ENCODE measurements at regions not wholly inside any gene's neighbourhood (a gene's known extent, or its start where the extent isn't known, plus 50 kb on each side); places are given as distances from the start of the nearest gene placed in this dataset.
"Not testable (repeated sequence)": the region's sequence is repeated elsewhere in the genome, so short reads cannot be mapped to it uniquely, and the experiment has no call there.

GRCh38 chr6:81105998-81106397 lies 646.5 kb downstream of the TENT5A start:
- no peak for DNase-seq (ENCODE audit: low read depth)
- TF ChIP-seq CTCF (IDR thresholded peaks at IDR 0.05; ENCODE audit: insufficient read depth, low read depth, low read length, missing control alignments) = no peak
- H3K4me3 ChIP-seq (ENCODE audit: low read length) = no peak overlapping the region

GRCh38 chr6:81098109-81098814 lies 654.2 kb downstream of the TENT5A start:
- no peak for TF ChIP-seq CTCF (IDR thresholded peaks at IDR 0.05; ENCODE audit: insufficient read depth, low read depth, low read length, missing control alignments)
- no peak for DNase-seq (ENCODE audit: low read depth)
- no peak overlapping the region for H3K4me3 ChIP-seq (ENCODE audit: low read length)

- DNase-seq (ENCODE audit: low read depth); H3K4me3 ChIP-seq (ENCODE audit: low read length): not testable (repeated sequence)
Measured at GRCh38 chr6:81096464-81096863, 656.0 kb downstream of the TENT5A start.

GRCh38 chr6:81093051-81093450 lies 659.4 kb downstream of the TENT5A start:
- DNase-seq (ENCODE audit: low read depth) = no peak
- TF ChIP-seq CTCF (IDR thresholded peaks at IDR 0.05; ENCODE audit: insufficient read depth, low read depth, low read length, missing control alignments) = no peak
- H3K4me3 ChIP-seq (ENCODE audit: low read length) = no peak overlapping the region

- TF ChIP-seq CTCF (IDR thresholded peaks at IDR 0.05; ENCODE audit: insufficient read depth, low read depth, low read length, missing control alignments) = no peak
- DNase-seq (ENCODE audit: low read depth) = no peak
- H3K4me3 ChIP-seq (ENCODE audit: low read length) = no peak overlapping the region
Measured at GRCh38 chr6:81088145-81088544, 664.3 kb downstream of the TENT5A start.

- no peak for DNase-seq (ENCODE audit: low read depth)
- no peak overlapping the region for H3K4me3 ChIP-seq (ENCODE audit: low read length)
- TF ChIP-seq CTCF (IDR thresholded peaks at IDR 0.05; ENCODE audit: insufficient read depth, low read depth, low read length, missing control alignments) = no peak
Measured at GRCh38 chr6:81086991-81087390, 665.5 kb downstream of the TENT5A start.

- no peak for TF ChIP-seq CTCF (IDR thresholded peaks at IDR 0.05; ENCODE audit: insufficient read depth, low read depth, low read length, missing control alignments)
- no peak for DNase-seq (ENCODE audit: low read depth)
- H3K4me3 ChIP-seq (ENCODE audit: low read length) = no peak overlapping the region
Measured at GRCh38 chr6:81085431-81085790, 667.1 kb downstream of the TENT5A start.

All from epithelial cell of esophagus (primary cell).